ENCODE measurements at regions not wholly inside any gene's neighbourhood (a gene's known extent, or its start where the extent isn't known, plus 50 kb on each side); places are given as distances from the start of the nearest gene placed in this dataset.
"Not testable (repeated sequence)": the region's sequence is repeated elsewhere in the genome, so short reads cannot be mapped to it uniquely, and the experiment has no call there.

GRCh38 chr13:86426437-86426836, 627.2 kb upstream of the SLITRK6 start:
- DNase-seq, result no peak

GRCh38 chr13:86429756-86430155, 630.5 kb upstream of the SLITRK6 start:
- no peak for DNase-seq

GRCh38 chr13:86438034-86438433, 638.8 kb upstream of the SLITRK6 start:
- DNase-seq, result no peak

- DNase-seq, result no peak
Measured at GRCh38 chr13:86445206-86445605, 646.0 kb upstream of the SLITRK6 start.

GRCh38 chr13:86445672-86446071, 646.5 kb upstream of the SLITRK6 start:
- DNase-seq, result no peak

- no peak for DNase-seq
Measured at GRCh38 chr13:86446311-86446710, 647.1 kb upstream of the SLITRK6 start.

- DNase-seq, result no peak
Measured at GRCh38 chr13:86447479-86447878, 648.3 kb upstream of the SLITRK6 start.

- no peak for DNase-seq
Measured at GRCh38 chr13:86462011-86462410, 662.8 kb upstream of the SLITRK6 start.

GRCh38 chr13:86464193-86464592, 665.0 kb upstream of the SLITRK6 start:
- no peak for DNase-seq

- DNase-seq, result no peak
Measured at GRCh38 chr13:86474971-86475370, 675.8 kb upstream of the SLITRK6 start.

- no peak for DNase-seq
Measured at GRCh38 chr13:86476656-86477055, 677.4 kb upstream of the SLITRK6 start.

- DNase-seq, result no peak
Measured at GRCh38 chr13:86486582-86486981, 687.4 kb upstream of the SLITRK6 start.

GRCh38 chr13:86491121-86491520, 691.9 kb upstream of the SLITRK6 start:
- DNase-seq, result no peak

GRCh38 chr13:86501931-86502330, 702.7 kb upstream of the SLITRK6 start:
- not testable (repeated sequence) for DNase-seq

- no peak for DNase-seq
Measured at GRCh38 chr13:86510792-86511191, 711.6 kb upstream of the SLITRK6 start.

- DNase-seq, result no peak
Measured at GRCh38 chr13:86541461-86541860, 742.2 kb upstream of the SLITRK6 start.

GRCh38 chr13:86554066-86554465, 754.8 kb upstream of the SLITRK6 start:
- DNase-seq, result no peak

- no peak for DNase-seq
Measured at GRCh38 chr13:86559901-86560300, 760.7 kb upstream of the SLITRK6 start.

GRCh38 chr13:86562866-86563265, 763.6 kb upstream of the SLITRK6 start:
- no peak for DNase-seq

GRCh38 chr13:86563308-86563707, 764.1 kb upstream of the SLITRK6 start:
- DNase-seq, result no peak

GRCh38 chr13:86567119-86567518, 767.9 kb upstream of the SLITRK6 start:
- DNase-seq, result no peak

- DNase-seq, result no peak
Measured at GRCh38 chr13:86569119-86569518, 769.9 kb upstream of the SLITRK6 start.

- DNase-seq, result no peak
Measured at GRCh38 chr13:86569974-86570373, 770.8 kb upstream of the SLITRK6 start.

GRCh38 chr13:86572115-86572514, 772.9 kb upstream of the SLITRK6 start:
- DNase-seq, result no peak

GRCh38 chr13:86579662-86580061, 780.4 kb upstream of the SLITRK6 start:
- no peak for DNase-seq

- DNase-seq, result no peak
Measured at GRCh38 chr13:86581706-86582105, 782.5 kb upstream of the SLITRK6 start.

Measured in NCI-H1694 treated with DMSO at 0.1 percent for 48 hours (cell line).